OCI-LY7 (cell line): ENCODE measurements at regions not wholly inside any gene's neighbourhood (a gene's known extent, or its start where the extent isn't known, plus 50 kb on each side); places are given as distances from the start of the nearest gene placed in this dataset.

ENCODE experiments used
- BruUV-seq: library from RNA; stranded (reverse); fragments of 400-500 nt; replicated peaks from 2 replicates; lab custom pipeline; 2021; lab: Mats Ljungman, UMichigan
- CTCF ChIA-PET: fragments of 300-600 bp; sonication (Branson Sonifier 250); formaldehyde crosslinking; loops from one replicate; lab custom pipeline; 2022; ENCODE audit warnings: antibody characterized with exemption; ENCODE audit not compliant: unreplicated experiment; lab: Charles Lee
- POLR2A ChIA-PET: fragments of 300-600 bp; sonication (Branson Sonifier 250); formaldehyde crosslinking; loops from one replicate; lab custom pipeline; 2022; ENCODE audit warnings: antibody characterized with exemption; lab: Charles Lee
- DNase-seq: peaks from one replicate; pipeline ENCODE4 v3.0.0-alpha.2; 2015; ENCODE audit warnings: low spot score
- H2AFZ ChIP-seq: fragments of 200-600 bp; sonication (generic), shearing (Covaris generic); 2 replicates; pipeline ENCODE4 v1.6.1; 2014; ENCODE audit warnings: mild to moderate bottlenecking, antibody characterized with exemption, low read length, moderate library complexity
- H3K27ac ChIP-seq: fragments of 200-600 bp; sonication (generic); 2 replicates; pipeline ENCODE4 v1.5.1; 2014; ENCODE audit warnings: mixed run types, low read depth, mild to moderate bottlenecking, moderate library complexity, low read length, inconsistent platforms; ENCODE audit not compliant: poor library complexity, severe bottlenecking
- H3K36me3 ChIP-seq: fragments of 200-600 bp; sonication (generic); 2 replicates; pipeline ENCODE4 v1.6.1; 2014; ENCODE audit warnings: mild to moderate bottlenecking, antibody characterized with exemption, low read length, moderate library complexity, mixed read lengths; ENCODE audit not compliant: insufficient read depth
- H3K4me1 ChIP-seq: fragments of 200-600 bp; sonication (generic); 2 replicates; pipeline ENCODE4 v1.5.1; 2014; ENCODE audit warnings: mild to moderate bottlenecking, low read length; ENCODE audit not compliant: insufficient read depth, poor library complexity, severe bottlenecking
- H3K4me2 ChIP-seq: fragments of 200-600 bp; sonication (generic); 2 replicates; pipeline ENCODE4 v1.6.1; 2014; ENCODE audit warnings: mild to moderate bottlenecking, low read length
- H3K4me3 ChIP-seq: fragments of 200-600 bp; sonication (generic); 2 replicates; pipeline ENCODE4 v1.5.1; 2014; ENCODE audit warnings: mild to moderate bottlenecking, low read depth, low read length; ENCODE audit not compliant: poor library complexity, severe bottlenecking
- H3K79me2 ChIP-seq: fragments of 200-600 bp; sonication (generic); 2 replicates; pipeline ENCODE4 v1.6.1; 2016; ENCODE audit warnings: low read depth, mild to moderate bottlenecking, low read length, moderate library complexity, mixed read lengths; ENCODE audit not compliant: insufficient read depth
- H3K9me2 ChIP-seq: fragments of 200-600 bp; sonication (generic); 2 replicates; pipeline ENCODE4 v1.6.1; 2016; ENCODE audit warnings: mild to moderate bottlenecking, low read length, mixed read lengths; ENCODE audit not compliant: insufficient read depth
- H3K9me3 ChIP-seq: fragments of 200-600 bp; sonication (generic); 2 replicates; pipeline ENCODE4 v1.6.1; 2014; ENCODE audit warnings: mild to moderate bottlenecking, mixed run types, low read length, mixed read lengths
- H4K20me1 ChIP-seq: fragments of 200-600 bp; sonication (generic); 2 replicates; pipeline ENCODE4 v1.6.1; 2014; ENCODE audit warnings: mild to moderate bottlenecking, antibody characterized with exemption, low read length, moderate library complexity, mixed read lengths; ENCODE audit not compliant: insufficient read depth
- EZH2phosphoT487 ChIP-seq: fragments of 200-600 bp; sonication (generic); IDR thresholded peaks from 2 replicates; pipeline ENCODE4 v1.6.1; 2018; ENCODE audit warnings: low read depth, borderline replicate concordance, mild to moderate bottlenecking, mixed run types, antibody characterized with exemption, low read length, moderate library complexity, mixed read lengths
- intact Hi-C: fragments of 100-400 bp; cut with micrococcal nuclease; formaldehyde crosslinking; loops from one replicate; pipeline ENCODE4 v1.10.0; 2022; ENCODE audit not compliant: unreplicated experiment
- TF ChIP-seq, protein P1 (sequence below): fragments of 200-600 bp; sonication (generic); conservative IDR thresholded peaks from 2 replicates; pipeline ENCODE4 v1.5.1; 2014; ENCODE audit warnings: mild to moderate bottlenecking, antibody characterized with exemption, low read length, moderate library complexity, mixed read lengths

DNA sequence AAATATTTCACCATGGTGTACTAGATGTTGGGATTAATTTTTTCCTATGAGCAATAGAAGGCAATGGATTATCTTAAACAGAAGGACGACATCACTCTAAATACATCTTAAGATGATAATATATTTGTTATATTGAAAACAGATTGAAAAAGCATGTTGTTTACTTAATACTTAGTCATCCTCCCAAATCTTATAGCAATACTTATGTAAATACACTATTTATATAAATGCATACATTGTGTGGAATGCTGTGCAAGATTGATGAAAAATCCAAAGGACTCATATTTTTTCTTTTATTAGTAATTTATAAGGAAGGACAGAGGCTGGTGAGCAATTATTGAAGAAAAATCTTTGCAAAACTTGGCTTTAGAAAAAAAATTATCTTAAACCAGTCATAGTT, 593.5 kb downstream of the MMUT start:
- Histone ChIP-seq H3K4me3 (no peak overlapping the region), H2AFZ (no peak overlapping the region), H3K36me3 (no peaks in the 10 kb centered on the region), H3K4me2 (no peak overlapping the region), H3K27ac (no peak overlapping the region), H3K79me2 (no peaks in the 10 kb centered on the region), H4K20me1 (no peaks in the 10 kb centered on the region), H3K9me2 (no peaks in the 10 kb centered on the region), H3K4me1 (no peaks in the 10 kb centered on the region), H3K9me3 (no peaks in the 10 kb centered on the region)
- POLR2A ChIA-PET = no interaction called here
- CTCF ChIA-PET = no interaction called here
- TF ChIP-seq, protein P1, sequence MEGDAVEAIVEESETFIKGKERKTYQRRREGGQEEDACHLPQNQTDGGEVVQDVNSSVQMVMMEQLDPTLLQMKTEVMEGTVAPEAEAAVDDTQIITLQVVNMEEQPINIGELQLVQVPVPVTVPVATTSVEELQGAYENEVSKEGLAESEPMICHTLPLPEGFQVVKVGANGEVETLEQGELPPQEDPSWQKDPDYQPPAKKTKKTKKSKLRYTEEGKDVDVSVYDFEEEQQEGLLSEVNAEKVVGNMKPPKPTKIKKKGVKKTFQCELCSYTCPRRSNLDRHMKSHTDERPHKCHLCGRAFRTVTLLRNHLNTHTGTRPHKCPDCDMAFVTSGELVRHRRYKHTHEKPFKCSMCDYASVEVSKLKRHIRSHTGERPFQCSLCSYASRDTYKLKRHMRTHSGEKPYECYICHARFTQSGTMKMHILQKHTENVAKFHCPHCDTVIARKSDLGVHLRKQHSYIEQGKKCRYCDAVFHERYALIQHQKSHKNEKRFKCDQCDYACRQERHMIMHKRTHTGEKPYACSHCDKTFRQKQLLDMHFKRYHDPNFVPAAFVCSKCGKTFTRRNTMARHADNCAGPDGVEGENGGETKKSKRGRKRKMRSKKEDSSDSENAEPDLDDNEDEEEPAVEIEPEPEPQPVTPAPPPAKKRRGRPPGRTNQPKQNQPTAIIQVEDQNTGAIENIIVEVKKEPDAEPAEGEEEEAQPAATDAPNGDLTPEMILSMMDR = no peak
- no peak for TF ChIP-seq EZH2phosphoT487
- no peak for DNase-seq
- BruUV-seq = no TSS peak
- intact Hi-C loops = no loop called here

DNA sequence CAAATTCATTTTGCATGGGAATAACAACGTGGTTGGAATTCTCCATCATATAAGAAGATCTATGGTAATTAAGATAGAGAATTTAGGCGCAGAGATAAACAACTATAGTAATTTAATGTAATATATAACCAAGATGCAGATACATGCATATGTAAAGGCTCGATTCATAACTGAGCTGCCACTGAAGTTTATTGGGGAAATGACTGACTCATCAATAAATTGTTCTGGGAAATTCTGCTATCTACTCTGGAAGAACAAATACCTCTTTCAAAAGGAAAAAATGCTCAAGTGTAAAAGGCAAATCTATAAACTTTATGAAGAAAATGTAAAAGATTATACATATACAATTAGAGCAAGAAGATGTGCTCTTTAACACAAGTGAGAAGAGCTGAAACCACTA, 596.4 kb downstream of the MMUT start:
- TF ChIP-seq, protein P1 = no peak
- no peak for TF ChIP-seq EZH2phosphoT487
- no peaks in the 10 kb centered on the region for H3K36me3 ChIP-seq
- intact Hi-C loops = no loop called here
- H2AFZ ChIP-seq = no peak overlapping the region
- no peaks in the 10 kb centered on the region for H3K79me2 ChIP-seq
- POLR2A ChIA-PET = no interaction called here
- no peaks in the 10 kb centered on the region for H3K9me3 ChIP-seq
- CTCF ChIA-PET = no interaction called here
- H3K27ac ChIP-seq = no peak overlapping the region
- H4K20me1 ChIP-seq = no peaks in the 10 kb centered on the region
- no peak for DNase-seq
- no peak overlapping the region for H3K4me2 ChIP-seq
- BruUV-seq = no TSS peak
- no peaks in the 10 kb centered on the region for H3K9me2 ChIP-seq
- no peaks in the 10 kb centered on the region for H3K4me1 ChIP-seq
- H3K4me3 ChIP-seq = no peak overlapping the region

DNA sequence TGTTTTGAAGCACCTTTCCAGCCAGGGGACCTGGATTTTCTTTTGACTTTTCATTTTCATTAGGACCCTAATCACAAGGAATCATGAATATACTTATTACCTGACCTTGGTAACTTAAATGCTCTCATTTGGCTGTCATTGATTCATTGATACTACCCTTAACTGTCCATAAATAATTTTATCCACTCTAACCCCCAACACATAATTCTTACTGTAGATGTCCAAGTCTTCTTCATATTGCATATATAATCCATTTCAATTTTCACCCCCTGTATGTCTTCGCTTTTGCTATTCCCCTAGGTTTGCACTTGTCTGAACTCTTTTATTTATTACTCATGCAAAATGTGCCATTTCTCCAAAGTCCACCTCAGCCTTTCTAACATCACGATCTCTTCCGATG, 602.9 kb downstream of the MMUT start:
- TF ChIP-seq EZH2phosphoT487 = no peak
- TF ChIP-seq, protein P1 = no peak
- ChIA-PET CTCF (no interaction called here), POLR2A (no interaction called here)
- intact Hi-C loops = no loop called here
- Histone ChIP-seq H3K27ac (no peak overlapping the region), H3K79me2 (no peaks in the 10 kb centered on the region), H3K9me2 (no peaks in the 10 kb centered on the region), H2AFZ (no peak overlapping the region), H3K9me3 (no peaks in the 10 kb centered on the region), H3K36me3 (no peaks in the 10 kb centered on the region), H4K20me1 (no peaks in the 10 kb centered on the region), H3K4me1 (no peaks in the 10 kb centered on the region), H3K4me2 (no peak overlapping the region), H3K4me3 (no peak overlapping the region)
- BruUV-seq = no TSS peak
- no peak for DNase-seq
